Activated naive CD8-positive, alpha-beta T cell treated with anti-CD3 and anti-CD28 coated beads, Interleukin-2, amount 50 U/mL, for 24 hours (primary cell): ENCODE measurements at regions not wholly inside any gene's neighbourhood (a gene's known extent, or its start where the extent isn't known, plus 50 kb on each side); places are given as distances from the start of the nearest gene placed in this dataset.
"Not testable (repeated sequence)": the region's sequence is repeated elsewhere in the genome, so short reads cannot be mapped to it uniquely, and the experiment has no call there.

ENCODE experiments used
- ATAC-seq: fragments of 150-1000 bp; cut with Tn5 transposase; one replicate; pipeline ENCODE4 v1.10.0; 2021
- DNase-seq: peaks from one replicate; pipeline ENCODE4 v3.0.0; 2021
- H3K27ac Mint-ChIP-seq: one replicate; pipeline ENCODE4 v1.8.0; 2021; ENCODE audit warnings: mild to moderate bottlenecking, mixed read lengths
- H3K27me3 Mint-ChIP-seq: one replicate; pipeline ENCODE4 v1.8.0; 2021; ENCODE audit warnings: mixed read lengths
- H3K36me3 Mint-ChIP-seq: one replicate; pipeline ENCODE4 v1.8.0; 2021; ENCODE audit warnings: low read depth, mixed read lengths
- H3K4me1 Mint-ChIP-seq: one replicate; pipeline ENCODE4 v1.8.0; 2021; ENCODE audit warnings: mixed read lengths
- H3K4me3 Mint-ChIP-seq: one replicate; pipeline ENCODE4 v1.8.0; 2021; ENCODE audit warnings: mild to moderate bottlenecking, moderate library complexity, mixed read lengths
- H3K9me3 Mint-ChIP-seq: one replicate; pipeline ENCODE4 v1.8.0; 2021; ENCODE audit warnings: mixed read lengths

DNA sequence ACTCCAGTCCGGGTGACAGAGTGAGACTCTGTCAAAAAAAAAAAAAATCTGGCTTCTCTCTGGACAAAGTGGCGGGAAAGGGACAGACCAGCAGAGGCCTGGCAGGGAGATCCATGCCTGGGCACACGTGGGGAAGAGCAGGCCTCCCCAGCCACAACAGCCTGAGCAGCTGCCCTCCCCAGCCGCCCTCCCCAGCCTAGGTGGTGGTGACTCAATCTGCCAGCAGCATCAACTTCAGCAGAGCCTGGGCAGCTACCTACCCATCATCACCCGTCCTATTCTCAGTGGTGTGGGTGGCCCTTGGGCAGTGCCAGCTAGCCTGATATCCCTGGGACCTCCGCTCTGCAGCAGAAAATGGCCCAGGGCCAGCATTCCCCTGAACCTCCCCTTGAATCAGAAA, 612.4 kb downstream of the FBXO15 start:
- no peak overlapping the region for H3K4me3 Mint-ChIP-seq
- no peaks in the 10 kb centered on the region for H3K36me3 Mint-ChIP-seq
- no peaks in the 10 kb centered on the region for H3K4me1 Mint-ChIP-seq
- peaks cover 4% of the 10 kb centered on the region for H3K9me3 Mint-ChIP-seq
- no peak for ATAC-seq
- no peaks in the 10 kb centered on the region for H3K27me3 Mint-ChIP-seq
- no peak overlapping the region for H3K27ac Mint-ChIP-seq
- no peak for DNase-seq

DNA sequence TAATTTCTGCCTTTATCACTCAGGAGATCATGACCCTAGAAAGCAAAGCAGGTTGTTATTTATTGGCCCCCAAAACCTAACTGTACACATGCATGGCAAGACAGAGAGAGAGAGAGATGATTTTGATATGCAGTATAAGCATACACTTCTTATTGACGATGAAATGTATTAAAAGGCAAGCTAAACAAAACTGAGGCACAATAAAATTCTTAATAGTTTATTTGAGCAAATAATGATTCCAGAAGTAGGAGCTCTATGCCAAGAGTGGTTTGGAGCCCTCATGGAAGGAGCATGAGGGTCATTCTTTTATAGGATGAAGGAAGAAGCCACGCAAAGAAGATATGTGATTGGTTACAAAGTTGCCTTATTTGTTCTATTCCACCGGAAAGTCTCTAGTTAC, 616.0 kb downstream of the FBXO15 start:
- no peaks in the 10 kb centered on the region for H3K4me1 Mint-ChIP-seq
- H3K27ac Mint-ChIP-seq, result no peak overlapping the region
- DNase-seq, result no peak
- H3K36me3 Mint-ChIP-seq, result no peaks in the 10 kb centered on the region
- H3K27me3 Mint-ChIP-seq, result no peaks in the 10 kb centered on the region
- no peak overlapping the region for H3K4me3 Mint-ChIP-seq
- peaks cover 4% of the 10 kb centered on the region for H3K9me3 Mint-ChIP-seq
- no peak for ATAC-seq

DNA sequence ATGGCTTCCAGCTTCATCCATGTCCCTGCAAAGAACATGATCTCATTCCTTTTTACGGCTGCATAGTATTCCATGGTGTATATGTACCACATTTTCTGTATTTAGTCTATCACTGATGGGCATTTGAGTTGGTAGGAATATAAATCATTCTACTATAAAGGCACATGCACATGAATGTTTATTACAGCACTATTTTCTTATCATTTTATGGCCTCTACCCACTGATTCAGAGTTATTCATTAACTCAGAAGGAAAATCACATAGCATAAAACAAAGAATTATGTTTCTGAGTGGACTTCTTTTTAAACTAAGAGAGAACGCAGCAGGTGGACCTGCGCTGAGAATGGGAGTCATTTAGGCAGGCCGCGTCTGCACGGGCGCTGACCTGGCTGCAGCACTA, 619.6 kb downstream of the FBXO15 start:
- no peak for ATAC-seq
- H3K27me3 Mint-ChIP-seq, result no peaks in the 10 kb centered on the region
- H3K9me3 Mint-ChIP-seq, result peaks cover 4% of the 10 kb centered on the region
- H3K36me3 Mint-ChIP-seq, result no peaks in the 10 kb centered on the region
- H3K27ac Mint-ChIP-seq, result no peak overlapping the region
- DNase-seq, result no peak
- no peaks in the 10 kb centered on the region for H3K4me1 Mint-ChIP-seq
- H3K4me3 Mint-ChIP-seq, result no peak overlapping the region

DNA sequence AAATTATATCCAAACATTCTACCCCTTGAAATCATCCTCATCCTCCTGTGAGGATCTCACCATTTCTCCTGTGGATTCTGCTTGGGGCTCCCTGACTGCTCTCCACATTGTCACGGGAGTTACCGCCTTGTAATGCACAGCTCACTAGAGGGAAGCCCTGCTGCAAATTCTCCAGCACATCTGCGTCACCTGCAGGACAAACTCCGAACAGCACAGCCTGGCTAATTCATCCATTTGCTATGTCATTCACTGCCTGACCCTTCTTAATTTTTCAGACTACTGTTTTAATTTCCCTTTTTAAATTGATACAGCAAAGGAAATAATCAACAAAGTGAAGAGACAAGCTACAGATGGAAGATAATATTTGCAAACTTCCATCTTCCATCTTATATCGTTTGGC, 627.4 kb downstream of the FBXO15 start:
- Mint-ChIP-seq H3K27me3 (no peaks in the 10 kb centered on the region), H3K27ac (no peak overlapping the region), H3K9me3 (no peaks in the 10 kb centered on the region), H3K4me1 (no peaks in the 10 kb centered on the region), H3K4me3 (no peak overlapping the region), H3K36me3 (no peaks in the 10 kb centered on the region)
- no peak for ATAC-seq
- DNase-seq, result no peak

DNA sequence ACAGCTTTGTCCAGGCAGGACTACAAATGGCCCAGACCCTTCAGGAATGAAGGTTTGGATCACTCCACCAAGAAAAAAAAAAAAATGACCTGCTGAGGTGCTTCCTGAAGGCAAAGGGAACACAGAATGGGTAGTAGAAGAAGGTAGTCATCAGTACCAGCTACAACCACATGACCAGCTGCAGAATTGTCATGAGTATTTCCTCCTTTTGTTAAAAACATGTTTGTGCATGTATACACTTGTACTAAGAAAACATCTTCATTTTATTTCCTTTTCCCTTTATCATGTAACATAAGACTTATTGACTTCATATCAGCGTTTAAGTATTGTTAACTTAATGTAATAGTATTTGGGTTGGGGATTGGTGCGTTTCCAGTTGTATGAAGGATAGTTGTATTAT, 631.6 kb downstream of the FBXO15 start:
- ATAC-seq, H3K27me3 Mint-ChIP-seq, DNase-seq, H3K36me3 Mint-ChIP-seq, H3K4me3 Mint-ChIP-seq, H3K27ac Mint-ChIP-seq, H3K9me3 Mint-ChIP-seq, H3K4me1 Mint-ChIP-seq: not testable (repeated sequence)

DNA sequence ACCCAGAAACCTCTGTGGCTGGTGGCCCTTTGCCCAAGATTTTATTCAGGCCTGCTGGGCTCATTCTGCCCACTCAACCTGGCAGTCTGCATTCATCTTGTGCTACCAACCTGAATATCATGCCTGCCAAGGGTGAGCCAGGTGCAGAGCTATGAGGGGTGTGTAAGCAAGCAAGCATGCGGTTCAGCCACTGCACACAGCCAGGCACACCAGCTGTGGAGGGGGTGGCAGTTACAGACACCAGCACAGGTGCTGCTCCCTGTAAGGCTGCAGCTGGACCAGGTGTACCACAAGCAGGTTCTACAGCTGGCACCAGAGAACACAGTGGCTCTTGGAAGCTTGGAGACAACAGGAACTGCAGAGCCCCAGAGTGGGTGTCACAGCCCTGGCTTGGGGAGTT, 633.2 kb downstream of the FBXO15 start:
- ATAC-seq (no peak), DNase-seq (no peak)
- H3K36me3 Mint-ChIP-seq, result no peaks in the 10 kb centered on the region

DNA sequence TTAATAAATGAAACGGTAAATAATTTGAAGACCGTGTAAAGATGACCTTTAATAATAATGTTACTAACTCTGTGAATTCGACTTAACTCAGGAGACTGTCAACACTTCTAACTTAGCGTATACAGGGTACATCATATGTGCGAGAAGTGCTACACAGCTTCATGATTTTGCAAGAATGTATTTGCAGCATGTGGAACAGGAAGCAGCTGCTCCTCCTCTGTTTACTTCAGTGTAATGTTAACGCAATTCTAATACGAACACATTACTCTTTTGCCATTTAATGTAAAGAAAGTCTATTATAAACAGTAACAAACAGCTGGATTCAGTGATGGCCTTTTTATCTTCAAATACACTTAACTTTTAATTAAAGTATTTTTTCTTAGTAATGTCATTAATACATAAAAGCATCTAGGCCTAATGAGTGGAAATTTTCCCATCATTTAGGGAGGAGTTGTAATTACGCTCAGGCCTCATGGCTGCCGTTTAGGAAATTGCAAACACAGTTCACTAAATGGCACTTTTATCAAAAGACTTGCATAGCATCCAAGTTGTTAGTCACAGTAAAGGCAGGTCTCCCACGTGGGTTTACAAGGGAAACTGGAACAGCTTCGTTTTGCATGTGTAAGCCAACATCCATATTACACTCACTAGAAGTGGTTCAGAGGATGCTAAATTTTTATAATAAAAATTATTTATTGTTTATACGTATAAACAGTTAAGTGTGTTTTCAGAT, 635.7 kb downstream of the FBXO15 start:
- H3K4me3 Mint-ChIP-seq, result no peak overlapping the region
- H3K9me3 Mint-ChIP-seq, result no peaks in the 10 kb centered on the region
- H3K36me3 Mint-ChIP-seq, result no peaks in the 10 kb centered on the region
- H3K4me1 Mint-ChIP-seq, result no peaks in the 10 kb centered on the region
- ATAC-seq (no peak), DNase-seq (no peak)
- no peaks in the 10 kb centered on the region for H3K27me3 Mint-ChIP-seq
- no peak overlapping the region for H3K27ac Mint-ChIP-seq

More for the DNA sequence above, 633.2 kb downstream of the FBXO15 start:
- Mint-ChIP-seq H3K4me3 (no peak overlapping the region), H3K4me1 (no peaks in the 10 kb centered on the region), H3K9me3 (no peaks in the 10 kb centered on the region), H3K27ac (no peak overlapping the region), H3K27me3 (no peaks in the 10 kb centered on the region)

DNA sequence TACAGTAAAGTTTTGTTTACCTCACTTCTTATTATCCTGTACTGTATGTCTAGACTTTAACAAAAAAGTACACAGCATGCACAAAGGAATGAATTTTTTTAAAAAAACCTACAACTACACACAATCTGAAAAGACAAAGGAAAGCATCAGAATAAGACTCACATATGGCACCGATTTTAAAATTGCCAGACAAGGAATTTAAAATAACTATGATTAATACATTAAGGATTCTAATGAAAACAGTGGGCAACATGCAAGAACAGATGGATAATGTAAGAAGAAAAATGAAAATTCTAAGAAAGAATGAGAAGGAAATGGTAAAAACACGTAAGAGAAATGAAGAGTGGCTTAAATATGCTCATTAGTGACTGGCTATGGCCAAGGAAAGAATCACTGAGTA, 638.2 kb downstream of the FBXO15 start:
- no peak overlapping the region for H3K27ac Mint-ChIP-seq
- H3K9me3 Mint-ChIP-seq, result no peaks in the 10 kb centered on the region
- H3K4me1 Mint-ChIP-seq, result no peaks in the 10 kb centered on the region
- no peaks in the 10 kb centered on the region for H3K27me3 Mint-ChIP-seq
- no peak overlapping the region for H3K4me3 Mint-ChIP-seq
- no peaks in the 10 kb centered on the region for H3K36me3 Mint-ChIP-seq
- ATAC-seq (no peak), DNase-seq (no peak)

DNA sequence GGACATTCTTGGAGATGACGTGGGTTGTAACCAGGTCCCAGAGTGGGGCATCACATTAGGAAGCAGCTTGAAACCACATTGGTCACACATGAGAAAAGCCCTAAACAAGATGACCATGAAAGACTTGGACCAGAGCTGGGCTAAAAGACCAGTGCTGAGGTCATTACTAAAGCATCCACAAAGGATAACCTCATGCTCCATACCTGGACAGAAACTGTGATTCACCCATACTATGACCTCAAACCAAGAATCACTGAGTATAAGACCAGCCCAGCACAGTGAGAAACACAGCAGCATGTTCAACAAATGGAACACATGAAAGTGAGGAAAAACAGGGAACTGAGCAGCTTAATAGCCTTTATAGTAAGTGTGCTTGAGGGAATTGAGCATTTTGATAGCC, 635.5 kb upstream of the NETO1 start:
- no peak overlapping the region for H3K4me3 Mint-ChIP-seq
- H3K27ac Mint-ChIP-seq, result no peak overlapping the region
- DNase-seq (no peak), ATAC-seq (no peak)
- H3K4me1 Mint-ChIP-seq, result no peaks in the 10 kb centered on the region
- H3K36me3 Mint-ChIP-seq, result no peaks in the 10 kb centered on the region
- H3K9me3 Mint-ChIP-seq, result peaks cover 4% of the 10 kb centered on the region
- no peaks in the 10 kb centered on the region for H3K27me3 Mint-ChIP-seq

DNA sequence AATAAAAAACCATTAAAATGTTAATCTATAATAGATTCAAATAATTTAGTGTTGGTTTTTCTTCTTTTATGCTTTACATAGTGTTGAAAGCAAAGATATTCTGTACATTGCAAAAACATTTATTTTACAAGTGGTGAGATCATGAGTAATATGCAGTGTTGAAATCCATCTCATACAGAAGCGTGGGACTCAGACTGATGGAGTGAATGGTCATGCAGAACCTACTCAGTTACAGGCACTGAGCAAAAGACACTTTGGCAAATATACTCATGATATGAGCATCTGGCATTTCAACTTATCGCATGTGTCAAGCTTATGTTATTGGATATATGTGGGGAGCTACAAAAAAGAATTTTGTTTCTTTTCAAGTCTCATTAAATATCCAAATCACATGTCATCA, 620.2 kb upstream of the NETO1 start:
- Mint-ChIP-seq H3K27ac (no peak overlapping the region), H3K4me3 (no peak overlapping the region), H3K9me3 (peaks cover 4% of the 10 kb centered on the region), H3K27me3 (no peaks in the 10 kb centered on the region), H3K36me3 (no peaks in the 10 kb centered on the region), H3K4me1 (no peaks in the 10 kb centered on the region)
- DNase-seq, result no peak
- ATAC-seq, result no peak

DNA sequence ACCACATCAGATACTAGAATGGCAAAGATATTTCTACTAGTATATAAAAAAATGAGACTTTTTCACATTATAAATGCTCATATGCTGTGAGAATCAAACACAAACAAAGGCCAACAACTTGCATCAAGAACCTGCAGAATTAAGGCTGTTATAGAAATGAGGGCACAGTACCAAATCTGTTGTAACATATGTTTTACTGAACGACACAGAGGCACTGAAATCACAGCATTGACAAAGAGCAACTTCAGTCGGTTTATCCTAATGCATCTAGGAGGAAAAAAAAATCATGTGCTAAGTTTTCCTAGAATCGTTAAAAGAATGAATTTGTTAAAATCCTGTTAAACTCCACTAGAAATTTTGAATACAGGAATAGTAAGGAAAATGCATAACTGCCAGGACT, 617.4 kb upstream of the NETO1 start:
- peaks cover 4% of the 10 kb centered on the region for H3K9me3 Mint-ChIP-seq
- DNase-seq (no peak), ATAC-seq (no peak)
- no peak overlapping the region for H3K4me3 Mint-ChIP-seq
- H3K4me1 Mint-ChIP-seq, result no peaks in the 10 kb centered on the region
- H3K36me3 Mint-ChIP-seq, result no peaks in the 10 kb centered on the region
- H3K27ac Mint-ChIP-seq, result no peak overlapping the region
- no peaks in the 10 kb centered on the region for H3K27me3 Mint-ChIP-seq

DNA sequence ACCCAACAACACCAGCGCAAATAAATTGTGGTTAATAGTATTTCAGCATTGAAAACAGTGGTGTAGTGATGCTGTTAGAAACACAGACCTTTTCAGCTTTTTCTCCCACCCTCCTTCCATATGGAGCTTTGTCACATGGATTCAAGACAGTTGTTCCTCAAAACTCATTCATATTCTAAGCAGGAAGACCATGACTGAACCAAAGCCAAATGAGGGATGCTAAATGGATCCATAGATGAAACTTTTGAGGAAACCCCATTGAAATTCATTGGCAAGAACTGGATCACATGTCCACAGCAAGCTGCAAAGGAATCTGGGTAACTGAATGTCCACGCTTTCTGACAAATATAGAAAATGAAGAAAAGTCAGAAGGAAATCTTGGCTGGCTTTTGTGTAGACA, 615.1 kb upstream of the NETO1 start:
- no peak for ATAC-seq
- H3K27me3 Mint-ChIP-seq, result no peaks in the 10 kb centered on the region
- no peak overlapping the region for H3K4me3 Mint-ChIP-seq
- H3K9me3 Mint-ChIP-seq, result peaks cover 3% of the 10 kb centered on the region
- H3K4me1 Mint-ChIP-seq, result no peaks in the 10 kb centered on the region
- H3K36me3 Mint-ChIP-seq, result no peaks in the 10 kb centered on the region
- DNase-seq, result no peak
- H3K27ac Mint-ChIP-seq, result no peak overlapping the region

DNA sequence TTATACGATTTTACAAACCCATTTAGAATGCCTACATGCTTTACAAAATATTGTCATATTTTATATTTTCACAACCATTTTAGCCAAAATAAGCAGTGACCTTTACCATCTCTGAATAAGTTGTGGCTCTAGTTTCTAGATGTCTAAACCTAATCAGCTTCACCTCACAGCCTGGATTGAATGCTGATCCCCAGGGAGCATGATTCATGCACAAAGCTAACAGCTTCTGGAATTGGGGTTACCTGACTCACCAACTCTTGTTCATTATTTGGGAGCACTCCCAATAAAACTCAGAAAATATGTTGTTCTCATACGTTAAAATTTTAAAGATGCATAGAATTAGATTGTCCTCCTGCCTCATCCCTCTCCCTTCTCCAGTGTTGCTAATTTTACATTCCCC, 611.7 kb upstream of the NETO1 start:
- Mint-ChIP-seq H3K36me3 (no peaks in the 10 kb centered on the region), H3K9me3 (peaks cover 3% of the 10 kb centered on the region), H3K27ac (no peak overlapping the region), H3K4me1 (no peaks in the 10 kb centered on the region), H3K27me3 (no peaks in the 10 kb centered on the region), H3K4me3 (no peak overlapping the region)
- ATAC-seq (no peak), DNase-seq (no peak)

DNA sequence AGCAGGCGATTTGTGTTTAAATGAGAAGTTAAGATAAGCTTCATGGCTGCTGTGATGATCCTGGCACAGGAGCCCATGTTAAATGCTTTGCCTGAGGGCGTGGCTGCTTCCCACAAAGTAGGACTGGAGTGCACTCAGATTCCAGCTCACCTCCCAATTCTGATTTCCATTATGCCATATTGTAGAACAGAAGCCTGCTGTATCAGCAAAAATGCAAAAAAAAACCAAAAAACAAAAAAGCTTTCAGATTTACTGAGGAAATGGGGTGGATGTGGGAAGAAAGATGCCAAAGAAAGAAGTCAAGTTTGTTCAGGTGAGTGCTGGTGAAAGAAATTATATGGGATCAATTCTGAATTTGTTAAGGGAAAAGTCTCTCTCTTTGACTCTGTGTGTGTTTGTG, 610.4 kb upstream of the NETO1 start:
- DNase-seq (no peak), ATAC-seq (no peak)
- no peak overlapping the region for H3K4me3 Mint-ChIP-seq
- no peaks in the 10 kb centered on the region for H3K36me3 Mint-ChIP-seq
- peaks cover 3% of the 10 kb centered on the region for H3K9me3 Mint-ChIP-seq
- no peak overlapping the region for H3K27ac Mint-ChIP-seq
- no peaks in the 10 kb centered on the region for H3K4me1 Mint-ChIP-seq
- H3K27me3 Mint-ChIP-seq, result no peaks in the 10 kb centered on the region

DNA sequence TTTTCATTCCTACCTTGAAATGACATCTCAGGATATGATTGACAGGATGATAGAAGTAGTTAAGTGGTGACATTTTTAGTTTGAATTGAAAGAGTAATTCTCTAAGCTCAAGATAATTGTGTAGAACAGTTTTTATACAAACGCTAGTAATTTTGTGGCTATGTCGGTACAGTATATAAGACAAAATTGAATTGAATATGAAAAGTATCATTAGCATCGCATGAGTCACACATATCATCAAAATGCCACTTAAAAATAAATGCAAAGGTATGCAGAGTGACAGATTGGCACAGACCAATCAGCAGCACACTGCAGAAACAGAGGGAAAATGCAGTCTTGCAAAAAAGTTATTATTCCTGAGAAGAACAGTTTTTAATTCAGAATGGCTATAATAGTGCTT, 608.2 kb upstream of the NETO1 start:
- Mint-ChIP-seq H3K36me3 (no peaks in the 10 kb centered on the region), H3K9me3 (peaks cover 9% of the 10 kb centered on the region), H3K27me3 (no peaks in the 10 kb centered on the region), H3K4me3 (no peak overlapping the region), H3K4me1 (no peaks in the 10 kb centered on the region), H3K27ac (no peak overlapping the region)
- ATAC-seq, result no peak
- no peak for DNase-seq

DNA sequence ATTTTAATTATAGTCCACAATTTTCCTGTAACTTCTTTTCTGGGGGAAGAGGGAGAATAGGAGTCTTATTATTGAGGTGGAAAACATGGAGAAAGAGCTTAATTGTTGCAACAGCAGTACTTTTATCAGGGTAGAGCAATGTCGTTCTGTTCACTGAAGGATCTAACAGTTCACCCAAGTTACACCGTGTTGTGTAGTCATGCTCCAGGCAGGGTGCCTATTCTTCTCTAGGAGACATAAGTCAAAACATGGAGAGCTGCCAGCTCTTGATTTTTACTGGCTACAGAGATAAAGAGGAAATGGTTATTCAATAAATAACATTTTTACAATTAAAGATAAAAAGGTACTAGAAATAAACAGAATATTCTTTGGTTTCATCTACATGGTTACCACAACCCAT, 594.3 kb upstream of the NETO1 start:
- no peak overlapping the region for H3K4me3 Mint-ChIP-seq
- H3K27ac Mint-ChIP-seq, result no peak overlapping the region

More for the DNA sequence above, 594.3 kb upstream of the NETO1 start:
- DNase-seq (no peak), ATAC-seq (no peak)
- H3K36me3 Mint-ChIP-seq, result no peaks in the 10 kb centered on the region
- no peaks in the 10 kb centered on the region for H3K9me3 Mint-ChIP-seq
- no peaks in the 10 kb centered on the region for H3K27me3 Mint-ChIP-seq
- H3K4me1 Mint-ChIP-seq, result no peaks in the 10 kb centered on the region
